H1 (cell line): ENCODE measurements at regions not wholly inside any gene's neighbourhood (a gene's known extent, or its start where the extent isn't known, plus 50 kb on each side); places are given as distances from the start of the nearest gene placed in this dataset.

Source experiments
- CTCF ChIA-PET: fragments of 300-600 bp; sonication (Branson Sonifier 250); formaldehyde crosslinking; loops from one replicate; lab custom pipeline; 2021; ENCODE audit not compliant: partially characterized antibody; lab: Charles Lee
- POLR2A ChIA-PET: fragments of 300-600 bp; sonication (Branson Sonifier 250); formaldehyde crosslinking; loops from one replicate; lab custom pipeline; 2021; ENCODE audit warnings: inconsistent platforms; ENCODE audit not compliant: partially characterized antibody; lab: Charles Lee
- DNase-seq, 2 experiments: peaks; one replicate each; pipeline versions ENCODE4 v3.0.0 to v3.0.0-alpha.2; 2010 to 2022; ENCODE audit warnings: low spot score in 2 of 2, low read depth in 1 of 2, mixed read lengths in 1 of 2
- FAIRE-seq: peaks from 2 replicates; lab custom pipeline; 2011; peaks lifted over from hg19 to GRCh38; lab: Jason Lieb, UNC
- H2AFZ ChIP-seq: 2 replicates; pipeline ENCODE4 v1.8.1; 2012; ENCODE audit warnings: low read length, inconsistent platforms
- H2AK5ac ChIP-seq: 2 replicates; pipeline ENCODE4 v1.6.1; 2013; ENCODE audit warnings: low read depth, low read length
- H2BK120ac ChIP-seq: replicated peaks from 2 replicates; pipeline ENCODE3; 2013; ENCODE audit warnings: low read depth, low read length, inconsistent platforms
- H2BK12ac ChIP-seq: 2 replicates; pipeline ENCODE4 v1.6.1; 2013; ENCODE audit warnings: low read depth, low read length
- H2BK15ac ChIP-seq: 2 replicates; pipeline ENCODE4 v1.6.1; 2013; ENCODE audit warnings: low read length
- H2BK20ac ChIP-seq: 2 replicates; pipeline ENCODE4 v1.6.1; 2013; ENCODE audit warnings: low read length
- H2BK5ac ChIP-seq: 2 replicates; pipeline ENCODE4 v1.6.1; 2013; ENCODE audit warnings: low read depth, low read length
- H3K14ac ChIP-seq: 2 replicates; pipeline ENCODE4 v1.6.1; 2013; ENCODE audit warnings: inconsistent platforms; ENCODE audit not compliant: insufficient read length
- H3K18ac ChIP-seq: 2 replicates; pipeline ENCODE4 v1.6.1; 2013; ENCODE audit warnings: low read length; ENCODE audit errors: extremely low read depth
- H3K23ac ChIP-seq: 2 replicates; pipeline ENCODE4 v1.6.1; 2013; ENCODE audit warnings: inconsistent platforms; ENCODE audit not compliant: insufficient read length
- H3K23me2 ChIP-seq: 2 replicates; pipeline ENCODE4 v1.6.1; 2013; ENCODE audit warnings: low read depth, low read length
- H3K27ac ChIP-seq: 2 replicates; pipeline ENCODE4 v1.6.1; 2011; ENCODE audit warnings: low read depth, low read length, inconsistent platforms
- H3K27me3 ChIP-seq, 4 experiments: replicated peaks in 1 of 4; 1 replicate in 1 of 4; 2 replicates in 3 of 4; pipeline versions ENCODE4 v1.6.1 to v1.8.1; 2011 to 2013; ENCODE audit warnings: low read length in 3 of 4, mild to moderate bottlenecking in 3 of 4, inconsistent platforms in 2 of 4, mixed read lengths in 2 of 4, moderate library complexity in 1 of 4; ENCODE audit not compliant: control insufficient read depth in 3 of 4, insufficient read depth in 3 of 4; ENCODE audit errors: extremely low read depth in 1 of 4
- H3K36me3 ChIP-seq, 4 experiments: 2 replicates each; pipeline versions ENCODE4 v1.6.1 to v1.8.1; 2011 to 2013; ENCODE audit warnings: mild to moderate bottlenecking in 4 of 4, low read length in 3 of 4, moderate library complexity in 2 of 4, control low read depth in 1 of 4, inconsistent platforms in 1 of 4; ENCODE audit not compliant: insufficient read depth in 4 of 4, control insufficient read depth in 2 of 4
- H3K4ac ChIP-seq: replicated peaks from 2 replicates; pipeline ENCODE3; 2013; ENCODE audit warnings: low read length, low read depth, mixed read lengths, inconsistent platforms; ENCODE audit not compliant: insufficient read length
- H3K4me1 ChIP-seq, 4 experiments: replicated peaks in 1 of 4; 1 replicate in 1 of 4; 2 replicates in 3 of 4; pipeline versions ENCODE4 v1.6.1 to v1.8.1; 2011 to 2013; ENCODE audit warnings: low read length in 3 of 4, inconsistent platforms in 2 of 4, mixed read lengths in 1 of 4; ENCODE audit not compliant: insufficient read depth in 4 of 4, control insufficient read depth in 3 of 4
- H3K4me2 ChIP-seq, 2 experiments: 2 replicates each; pipeline versions ENCODE4 v1.6.1 to v1.8.1; 2011 to 2013; ENCODE audit warnings: low read depth in 2 of 2, low read length in 2 of 2, control low read depth in 1 of 2, inconsistent platforms in 1 of 2, mild to moderate bottlenecking in 1 of 2; ENCODE audit not compliant: insufficient read depth in 1 of 2
- H3K4me3 ChIP-seq, 4 experiments: fragments of 200-600, 300-600 bp in 1 of 4; sonication (generic), shearing (Covaris generic), sonication (Bioruptor Twin) in 1 of 4; 2 replicates each; pipeline versions ENCODE4 v1.5.1 to v1.8.1; 2011 to 2016; ENCODE audit warnings: low read length in 4 of 4, low read depth in 3 of 4, control low read depth in 2 of 4, inconsistent platforms in 2 of 4, mild to moderate bottlenecking in 2 of 4, mixed read lengths in 1 of 4, moderate library complexity in 1 of 4; ENCODE audit not compliant: insufficient read depth in 2 of 4; ENCODE audit errors: extremely low read depth in 1 of 4
- H3K56ac ChIP-seq: replicated peaks from 2 replicates; pipeline ENCODE3; 2013; ENCODE audit warnings: low read depth, mild to moderate bottlenecking, mixed read lengths, low read length, inconsistent platforms; ENCODE audit not compliant: insufficient read length
- H3K79me1 ChIP-seq: 2 replicates; pipeline ENCODE4 v1.6.1; 2013; ENCODE audit warnings: low read depth, low read length, control low read depth
- H3K79me2 ChIP-seq, 2 experiments: 2 replicates each; pipeline versions ENCODE4 v1.6.1 to v1.8.1; 2012 to 2013; ENCODE audit warnings: low read length in 2 of 2, mild to moderate bottlenecking in 2 of 2, inconsistent platforms in 1 of 2; ENCODE audit not compliant: insufficient read depth in 2 of 2, control insufficient read depth in 1 of 2
- H3K9ac ChIP-seq, 4 experiments: replicated peaks in 1 of 4; 1 replicate in 1 of 4; 2 replicates in 3 of 4; pipeline versions ENCODE4 v1.6.1 to v1.8.1; 2011 to 2013; ENCODE audit warnings: low read depth in 3 of 4, low read length in 3 of 4, control low read depth in 2 of 4, mild to moderate bottlenecking in 2 of 4, moderate library complexity in 2 of 4, inconsistent platforms in 1 of 4; ENCODE audit errors: extremely low read depth in 1 of 4
- H3K9me3 ChIP-seq, 2 experiments: 2 replicates each; pipeline versions ENCODE4 v1.6.1 to v1.8.1; 2012 to 2013; ENCODE audit warnings: mild to moderate bottlenecking in 2 of 2, moderate library complexity in 2 of 2, control low read depth in 1 of 2, inconsistent platforms in 1 of 2, low read depth in 1 of 2, low read length in 1 of 2, mixed read lengths in 1 of 2; ENCODE audit not compliant: insufficient read depth in 2 of 2
- H4K20me1 ChIP-seq, 2 experiments: replicated peaks in 1 of 2; 2 replicates each; pipeline versions ENCODE3 to v1.8.1; 2011 to 2013; ENCODE audit warnings: inconsistent platforms in 2 of 2, low read length in 2 of 2, mild to moderate bottlenecking in 1 of 2; ENCODE audit not compliant: insufficient read depth in 2 of 2, control insufficient read depth in 1 of 2
- H4K5ac ChIP-seq: 2 replicates; pipeline ENCODE4 v1.6.1; 2013; ENCODE audit warnings: low read length, low read depth, mixed read lengths, inconsistent platforms; ENCODE audit not compliant: insufficient read length
- H4K8ac ChIP-seq: 2 replicates; pipeline ENCODE4 v1.8.0; 2013; ENCODE audit warnings: mild to moderate bottlenecking, moderate library complexity, low read length, inconsistent platforms; ENCODE audit not compliant: insufficient read depth; ENCODE audit errors: extremely low read depth
- H4K91ac ChIP-seq: replicated peaks from 2 replicates; pipeline ENCODE3; 2013; ENCODE audit warnings: low read length, mixed read lengths, inconsistent platforms; ENCODE audit not compliant: insufficient read length
- CTBP2 ChIP-seq: IDR thresholded peaks from 2 replicates; pipeline ENCODE4 v1.7.0; 2011; ENCODE audit warnings: borderline replicate concordance, mild to moderate bottlenecking, moderate library complexity, mixed read lengths, low read length; ENCODE audit not compliant: insufficient read depth, insufficient read length
- GTF2F1 ChIP-seq: IDR thresholded peaks from 2 replicates; pipeline ENCODE4 v1.6.1; 2012; ENCODE audit warnings: low read depth, low read length, improper control_type of control experiment, borderline replicate concordance
- POLR2AphosphoS5 ChIP-seq: IDR thresholded peaks from 2 replicates; pipeline ENCODE4 v1.6.1; 2011; ENCODE audit warnings: low read depth, low read length
- RAD21 ChIP-seq, 2 experiments: IDR thresholded peaks in 1 of 2; conservative IDR thresholded peaks in 1 of 2; 2 replicates each; pipeline ENCODE4 v1.6.1; 2011; ENCODE audit warnings: low read depth in 2 of 2, low read length in 2 of 2, improper control_type of control experiment in 1 of 2, inconsistent platforms in 1 of 2, mild to moderate bottlenecking in 1 of 2, moderate library complexity in 1 of 2
- RNF2 ChIP-seq: fragments of 200-900, 300-1000 bp; sonication (generic); IDR thresholded peaks from 2 replicates; pipeline ENCODE4 v1.7.1; 2016; ENCODE audit warnings: borderline replicate concordance, low read depth, mild to moderate bottlenecking, antibody characterized with exemption, low read length; ENCODE audit not compliant: poor library complexity, severe bottlenecking; ENCODE audit errors: missing control alignments
- SIN3A ChIP-seq, 2 experiments: IDR thresholded peaks in 1 of 2; conservative IDR thresholded peaks in 1 of 2; 2 replicates each; pipeline ENCODE4 v1.6.1; 2011 to 2012; ENCODE audit warnings: low read length in 2 of 2, improper control_type of control experiment in 1 of 2, low read depth in 1 of 2, mild to moderate bottlenecking in 1 of 2
- SRF ChIP-seq: IDR thresholded peaks from 2 replicates; pipeline ENCODE4 v1.6.1; 2011; ENCODE audit warnings: mild to moderate bottlenecking, low read depth, low read length, moderate library complexity
- TF ChIP-seq, protein P1 (sequence below): IDR thresholded peaks from 2 replicates; pipeline ENCODE4 v1.6.1; 2012; ENCODE audit warnings: low read length, inconsistent platforms
- TF ChIP-seq, protein P2 (sequence below): IDR thresholded peaks from 2 replicates; pipeline ENCODE4 v1.6.1; 2012; ENCODE audit warnings: inconsistent platforms

DNA sequence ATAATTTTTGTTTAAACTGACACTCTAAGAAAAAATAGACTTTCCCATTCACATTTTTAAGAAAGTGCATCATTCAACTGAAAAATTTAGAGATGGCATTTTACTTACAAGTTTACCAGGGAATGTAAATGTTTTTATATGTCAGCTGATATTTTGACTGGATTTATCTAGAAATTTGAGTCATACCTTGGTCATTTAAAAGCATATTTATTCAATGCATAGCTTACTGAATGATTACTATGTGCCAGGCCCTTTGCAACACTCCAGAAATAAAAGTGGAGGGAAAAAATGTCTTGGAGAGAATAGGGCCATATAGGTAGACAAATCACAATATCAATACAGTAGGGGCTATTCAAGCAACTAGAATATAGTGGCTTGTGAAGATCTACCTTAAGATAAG lies 98.4 kb upstream of the FAM3C start:
- H3K79me2 ChIP-seq: no peaks in the 10 kb centered on the region
- no peak overlapping the region for H2BK20ac ChIP-seq
- no peak overlapping the region for H3K56ac ChIP-seq
- H2BK15ac ChIP-seq: no peak overlapping the region
- H2AK5ac ChIP-seq: no peak overlapping the region
- H4K20me1 ChIP-seq: no peaks in the 10 kb centered on the region
- H4K5ac ChIP-seq: no peak overlapping the region
- H4K91ac ChIP-seq: no peak overlapping the region
- no peak for DNase-seq
- no peak overlapping the region for H2BK120ac ChIP-seq
- no peak overlapping the region for H4K8ac ChIP-seq
- H3K9me3 ChIP-seq: peaks cover 0 to 3% of the 10 kb centered on the region in 2 experiments; a peak in 2 of 4 replicates
- H2AFZ ChIP-seq: no peak overlapping the region
- H3K9ac ChIP-seq: no peak overlapping the region
- no peak overlapping the region for H3K4me3 ChIP-seq
- H3K23me2 ChIP-seq: no peaks in the 10 kb centered on the region
- H3K27me3 ChIP-seq: no peaks in the 10 kb centered on the region
- H2BK5ac ChIP-seq: no peak overlapping the region
- no peaks in the 10 kb centered on the region for H3K79me1 ChIP-seq
- H3K4ac ChIP-seq: no peak overlapping the region
- POLR2A ChIA-PET: no interaction called here
- no peaks in the 10 kb centered on the region for H3K4me1 ChIP-seq
- H3K14ac ChIP-seq: no peak overlapping the region
- no peak for TF ChIP-seq RAD21 (IDR thresholded peaks at IDR 0.05 in 1 of 2, conservative IDR thresholded peaks at IDR 0.05 in 1 of 2; ENCODE audit: low read depth in 2 of 2, low read length in 2 of 2)
- TF ChIP-seq, protein P1, sequence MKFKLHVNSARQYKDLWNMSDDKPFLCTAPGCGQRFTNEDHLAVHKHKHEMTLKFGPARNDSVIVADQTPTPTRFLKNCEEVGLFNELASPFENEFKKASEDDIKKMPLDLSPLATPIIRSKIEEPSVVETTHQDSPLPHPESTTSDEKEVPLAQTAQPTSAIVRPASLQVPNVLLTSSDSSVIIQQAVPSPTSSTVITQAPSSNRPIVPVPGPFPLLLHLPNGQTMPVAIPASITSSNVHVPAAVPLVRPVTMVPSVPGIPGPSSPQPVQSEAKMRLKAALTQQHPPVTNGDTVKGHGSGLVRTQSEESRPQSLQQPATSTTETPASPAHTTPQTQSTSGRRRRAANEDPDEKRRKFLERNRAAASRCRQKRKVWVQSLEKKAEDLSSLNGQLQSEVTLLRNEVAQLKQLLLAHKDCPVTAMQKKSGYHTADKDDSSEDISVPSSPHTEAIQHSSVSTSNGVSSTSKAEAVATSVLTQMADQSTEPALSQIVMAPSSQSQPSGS: no peak
- no peak for TF ChIP-seq SRF
- no peak for TF ChIP-seq SIN3A (conservative IDR thresholded peaks at IDR 0.05 in 1 of 2, IDR thresholded peaks at IDR 0.05 in 1 of 2; ENCODE audit: low read depth in 1 of 2, low read length in 2 of 2)
- TF ChIP-seq GTF2F1: no peak
- no peak for TF ChIP-seq CTBP2
- no peak for TF ChIP-seq POLR2AphosphoS5
- TF ChIP-seq, protein P2, sequence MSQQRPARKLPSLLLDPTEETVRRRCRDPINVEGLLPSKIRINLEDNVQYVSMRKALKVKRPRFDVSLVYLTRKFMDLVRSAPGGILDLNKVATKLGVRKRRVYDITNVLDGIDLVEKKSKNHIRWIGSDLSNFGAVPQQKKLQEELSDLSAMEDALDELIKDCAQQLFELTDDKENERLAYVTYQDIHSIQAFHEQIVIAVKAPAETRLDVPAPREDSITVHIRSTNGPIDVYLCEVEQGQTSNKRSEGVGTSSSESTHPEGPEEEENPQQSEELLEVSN: no peak
- no peak for TF ChIP-seq RNF2
- H3K18ac ChIP-seq: no peak overlapping the region
- no peak overlapping the region for H3K4me2 ChIP-seq
- CTCF ChIA-PET: interaction anchor here (1.0 to 1.9 kb wide), 6 partner anchors 9 to 99 kb away, joined by 4 to 8 read pairs (median 4); partner anchors contain the start of gene FAM3C
- no peak for FAIRE-seq
- no peak overlapping the region for H2BK12ac ChIP-seq
- no peaks in the 10 kb centered on the region; a peak in 1 of 8 replicates for H3K36me3 ChIP-seq
- no peak overlapping the region for H3K27ac ChIP-seq
- no peak overlapping the region for H3K23ac ChIP-seq
